HG03060 (cell line): ENCODE measurements at regions not wholly inside any gene's neighbourhood (a gene's known extent, or its start where the extent isn't known, plus 50 kb on each side); places are given as distances from the start of the nearest gene placed in this dataset.
"Not testable (repeated sequence)": the region's sequence is repeated elsewhere in the genome, so short reads cannot be mapped to it uniquely, and the experiment has no call there.

Experiments used
- ATAC-seq: cut with Tn5 transposase; IDR thresholded peaks from one replicate; pipeline ENCODE4 v1.9.1; 2021; ENCODE audit warnings: low read depth, moderate number of reproducible peaks; ENCODE audit not compliant: unreplicated experiment

GRCh38 chr1:82110366-82111254 lies 309.9 kb downstream of the ADGRL2 start:
- no peak for ATAC-seq

DNA sequence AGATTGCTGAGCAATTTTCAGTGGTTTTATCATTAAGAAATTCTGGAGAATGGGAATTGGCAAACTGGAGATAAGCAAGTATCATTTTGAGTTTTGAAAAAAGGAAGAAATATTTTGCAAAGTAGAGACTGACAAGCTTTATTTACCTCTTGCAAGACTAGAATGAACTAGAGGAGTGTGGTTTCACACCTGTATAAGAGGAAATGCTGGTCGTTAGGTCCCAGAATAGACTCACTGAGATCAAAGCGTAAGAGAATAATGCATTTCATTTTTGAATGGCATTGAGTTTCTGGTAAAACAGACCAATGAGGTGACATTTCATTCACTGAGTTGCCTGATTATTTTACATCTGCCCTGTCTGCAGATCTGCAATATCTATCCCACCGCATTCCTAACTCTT lies 308.1 kb downstream of the ADGRL2 start:
- ATAC-seq: no peak

DNA sequence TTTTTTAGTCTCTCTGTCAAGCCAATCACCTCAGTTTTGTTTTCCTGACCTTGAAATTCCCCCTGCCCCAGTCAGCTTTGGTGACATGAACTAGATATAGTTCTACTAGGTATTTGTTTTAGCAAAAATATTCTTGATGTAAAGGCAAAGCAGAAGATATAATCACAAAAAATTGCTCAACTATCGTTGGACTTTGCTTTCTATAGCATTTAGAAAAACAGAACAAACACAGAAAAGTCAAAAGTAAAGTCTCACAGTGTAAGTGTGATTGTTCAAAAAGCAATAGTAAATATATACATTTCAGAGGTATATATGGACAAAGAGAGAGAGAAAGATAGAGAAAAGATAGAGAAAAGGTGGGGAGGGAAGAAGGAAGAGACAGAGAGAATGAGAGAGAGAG lies 305.9 kb downstream of the ADGRL2 start:
- no peak for ATAC-seq

- no peak for ATAC-seq
Measured at GRCh38 chr1:82099170-82099569, 298.4 kb downstream of the ADGRL2 start.

DNA sequence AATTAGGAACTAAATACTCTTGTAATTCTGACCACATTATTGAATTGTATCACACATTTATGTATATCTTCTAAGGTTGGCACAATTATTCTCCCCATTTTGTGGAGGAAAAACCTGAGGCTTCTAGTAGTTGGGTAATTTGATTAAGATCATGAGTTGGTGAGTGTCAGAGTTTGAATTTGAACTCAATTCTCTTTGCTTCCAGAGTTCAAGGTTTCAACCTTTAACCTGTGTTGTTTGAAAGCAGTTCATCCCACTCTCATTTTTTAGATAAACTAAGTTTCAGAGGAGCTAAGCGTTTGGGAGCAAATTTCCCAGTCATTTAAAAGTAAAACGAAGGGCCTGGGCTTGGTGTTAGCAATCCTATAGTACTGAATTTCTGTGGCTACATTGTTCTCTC lies 293.4 kb downstream of the ADGRL2 start:
- ATAC-seq: no peak

GRCh38 chr1:82091729-82092128 lies 291.0 kb downstream of the ADGRL2 start:
- no peak for ATAC-seq

GRCh38 chr1:82091265-82091664 lies 290.5 kb downstream of the ADGRL2 start:
- ATAC-seq: no peak

GRCh38 chr1:82090104-82090503 lies 289.4 kb downstream of the ADGRL2 start:
- no peak for ATAC-seq

DNA sequence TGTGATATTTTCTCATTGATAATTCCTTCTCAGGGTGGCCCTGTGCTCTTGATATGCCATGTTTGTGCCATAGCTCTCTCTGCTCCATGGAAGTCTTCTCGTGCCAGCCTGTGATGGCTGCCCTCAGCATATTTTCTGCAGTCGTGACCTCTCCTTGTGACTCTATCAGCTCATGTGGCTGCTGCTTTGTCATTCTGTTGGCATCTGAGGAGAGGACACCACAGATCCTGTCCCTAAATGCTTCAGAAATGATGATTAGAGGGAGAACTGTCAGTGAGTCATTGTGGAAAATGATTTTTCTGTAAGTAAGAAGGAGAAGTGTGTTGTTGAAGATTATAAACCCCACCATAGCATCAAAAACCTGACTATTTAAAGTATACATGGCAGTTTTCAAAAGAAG lies 286.0 kb downstream of the ADGRL2 start:
- no peak for ATAC-seq

GRCh38 chr1:82079607-82080006 lies 278.9 kb downstream of the ADGRL2 start:
- no peak for ATAC-seq

- no peak for ATAC-seq
Measured at GRCh38 chr1:82073659-82074058, 272.9 kb downstream of the ADGRL2 start.

DNA sequence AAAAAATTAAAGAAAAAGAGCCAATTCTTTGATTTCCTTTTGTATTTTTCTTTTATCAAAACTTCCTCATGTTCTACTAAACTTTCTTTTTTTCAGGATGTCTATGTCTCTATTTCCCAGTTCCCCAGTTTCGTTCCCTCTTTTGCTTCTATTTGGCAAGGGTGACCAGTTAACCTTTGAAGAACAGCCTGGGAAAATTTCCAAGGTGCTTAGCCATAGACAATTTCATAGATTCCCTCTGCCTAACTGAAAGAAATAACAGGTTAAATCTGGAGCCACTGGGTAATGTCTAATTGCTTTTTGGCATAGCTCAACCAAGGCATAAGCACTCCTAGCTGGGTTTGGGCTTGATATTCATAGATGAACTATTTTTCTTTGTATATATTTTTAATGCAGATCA lies 272.3 kb downstream of the ADGRL2 start:
- ATAC-seq: no peak

DNA sequence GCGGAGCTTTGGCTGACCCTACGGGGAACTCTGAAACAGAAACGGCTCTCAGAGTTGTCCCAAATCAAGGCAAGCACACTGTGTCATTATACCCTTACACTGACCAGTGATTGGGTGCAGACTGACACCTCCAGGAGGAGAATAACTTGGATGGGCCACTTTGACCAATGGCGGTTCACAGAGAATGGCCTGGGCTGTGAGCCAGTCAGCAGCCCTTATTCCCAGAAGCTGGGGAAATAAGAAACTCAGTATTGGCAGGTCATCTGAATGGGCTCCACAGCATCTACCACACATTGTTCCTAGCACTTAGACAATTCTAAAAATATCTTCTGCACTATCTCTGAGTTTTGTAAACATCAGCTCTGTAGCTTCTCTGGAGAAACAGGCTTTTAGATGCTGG lies 265.2 kb downstream of the ADGRL2 start:
- no peak for ATAC-seq

DNA sequence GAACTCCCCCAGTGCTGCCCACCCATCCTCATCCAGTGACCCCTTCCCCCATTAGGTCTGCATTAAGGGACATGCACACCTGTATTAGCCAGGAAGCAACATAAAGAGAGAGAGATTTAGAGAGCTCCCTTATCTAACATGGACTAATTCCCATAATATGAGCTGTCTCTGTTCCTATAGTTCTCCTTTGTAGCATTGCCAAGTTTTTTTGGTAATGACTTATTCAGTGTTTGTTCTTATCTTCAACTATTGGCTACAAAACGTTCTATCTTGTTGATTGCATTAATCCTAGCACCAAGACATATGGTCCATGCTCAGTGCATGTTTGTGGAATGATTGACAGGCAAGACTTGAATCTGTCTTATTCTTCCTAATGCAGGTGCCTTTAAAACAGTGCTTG lies 264.0 kb downstream of the ADGRL2 start:
- ATAC-seq: no peak

DNA sequence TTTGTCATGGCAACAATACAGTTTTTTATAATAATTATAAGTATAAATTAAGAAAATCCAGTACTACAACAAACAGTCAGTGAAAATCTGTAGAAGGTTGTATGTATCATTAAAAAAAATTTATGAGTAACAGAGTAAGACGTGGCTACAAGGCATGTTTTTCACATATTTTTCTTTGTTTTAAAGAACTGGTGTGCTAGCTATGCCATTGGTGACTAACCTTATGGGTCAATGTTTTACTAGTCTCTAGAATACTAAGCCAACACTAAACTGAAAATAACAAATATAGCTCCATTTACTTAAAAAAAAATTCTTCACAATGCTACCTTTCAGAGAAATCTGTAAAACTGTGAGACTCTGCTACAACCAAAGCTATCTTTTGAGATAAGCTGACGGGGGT lies 261.5 kb downstream of the ADGRL2 start:
- no peak for ATAC-seq

DNA sequence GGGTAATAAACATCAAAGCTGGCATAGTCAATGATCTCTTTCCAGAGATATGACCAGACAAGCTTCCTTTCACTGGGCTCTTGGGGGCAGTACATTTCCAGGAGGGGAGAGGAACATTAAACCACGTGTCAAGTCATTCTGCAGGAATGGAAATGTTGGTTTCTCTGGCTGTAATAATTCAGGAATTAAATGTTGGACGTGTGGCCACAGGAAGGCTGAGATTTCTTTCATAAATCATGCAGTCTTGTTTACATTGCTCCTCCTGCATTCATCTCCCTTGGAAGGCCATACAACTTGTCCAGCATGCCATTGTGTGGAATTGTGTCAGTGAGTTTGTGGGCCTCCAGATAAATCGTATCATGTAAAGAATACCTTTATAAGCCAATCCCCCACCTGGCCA lies 259.2 kb downstream of the ADGRL2 start:
- no peak for ATAC-seq

- no peak for ATAC-seq
Measured at GRCh38 chr1:82057011-82057410, 256.3 kb downstream of the ADGRL2 start.

DNA sequence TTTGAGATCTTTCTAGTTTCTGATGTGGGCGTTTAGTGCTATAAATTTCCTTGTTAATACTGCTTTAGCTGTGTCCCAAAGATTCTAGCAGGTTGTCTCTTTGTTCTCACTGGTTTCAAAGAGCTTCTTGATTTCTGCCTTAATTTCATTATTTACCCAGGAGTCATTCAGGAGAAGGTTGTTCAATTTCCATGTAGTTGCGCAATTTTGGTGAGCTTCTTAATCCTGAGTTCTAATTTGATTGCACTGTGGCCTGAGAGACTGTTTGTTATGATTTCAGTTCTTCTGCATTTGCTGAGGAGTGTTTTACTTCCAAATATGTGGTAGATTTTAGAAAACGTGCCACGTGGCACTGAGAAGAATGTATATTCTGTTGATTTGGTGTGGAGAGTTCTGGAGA lies 254.6 kb downstream of the ADGRL2 start:
- not testable (repeated sequence) for ATAC-seq

GRCh38 chr1:82052563-82052962 lies 251.8 kb downstream of the ADGRL2 start:
- ATAC-seq: no peak

- ATAC-seq: no peak
Measured at GRCh38 chr1:82048596-82048995, 247.9 kb downstream of the ADGRL2 start.

DNA sequence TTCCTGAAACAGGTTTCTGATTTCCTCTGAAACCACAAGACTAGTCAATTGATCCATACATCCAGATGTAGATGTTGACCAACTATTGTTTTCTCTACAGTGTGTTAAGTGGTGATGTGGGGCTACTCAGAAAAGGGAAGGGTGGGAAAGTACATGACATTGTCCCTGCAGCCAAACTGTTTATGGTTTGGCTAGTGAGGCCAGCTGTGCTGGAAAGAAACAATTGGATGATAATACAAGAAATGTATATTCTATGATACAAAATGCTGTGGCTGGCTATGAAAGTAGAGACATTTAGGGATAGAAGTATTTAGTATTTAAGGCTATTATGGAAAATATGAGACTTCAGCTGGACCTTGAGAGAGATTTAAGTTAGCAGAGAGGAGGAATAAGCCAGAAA lies 244.5 kb downstream of the ADGRL2 start:
- ATAC-seq: no peak

DNA sequence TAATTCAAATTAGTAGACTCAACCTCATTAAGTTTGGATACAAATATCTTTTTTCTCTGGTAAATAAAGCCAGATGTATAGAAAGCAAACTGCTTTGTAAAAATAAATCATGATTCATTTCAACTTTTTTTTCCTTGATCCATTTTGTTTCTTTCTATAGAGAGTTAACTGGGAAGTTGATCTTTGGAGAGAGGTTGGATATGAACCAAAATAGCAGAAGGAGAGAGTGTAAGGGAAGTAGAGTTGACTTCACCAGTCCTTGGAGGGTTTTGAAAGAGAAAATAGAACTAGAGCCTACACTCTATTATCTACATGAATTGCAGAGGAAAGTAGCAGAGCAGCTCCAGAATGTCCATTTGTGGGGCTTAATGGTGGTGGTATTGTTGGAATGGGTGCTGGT lies 243.8 kb downstream of the ADGRL2 start:
- ATAC-seq: no peak

DNA sequence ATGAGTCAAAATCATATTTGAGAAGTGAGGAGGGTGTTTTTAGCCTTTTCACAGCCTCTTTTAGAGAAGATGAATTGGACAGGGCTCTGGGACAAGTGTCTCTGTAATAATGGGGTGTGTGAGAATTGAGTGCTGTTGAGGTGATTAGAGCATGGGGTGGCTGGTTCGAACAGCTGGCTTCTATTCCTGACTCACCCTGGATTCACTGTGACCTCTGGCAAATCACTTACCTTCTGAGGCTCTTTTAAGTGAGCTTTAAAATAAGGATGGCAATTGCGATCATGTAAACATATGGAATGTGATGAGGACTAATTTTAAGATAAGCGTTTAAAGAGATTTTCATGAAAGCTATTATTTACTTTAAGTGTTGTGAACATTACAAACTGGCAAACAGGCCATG lies 243.4 kb downstream of the ADGRL2 start:
- ATAC-seq: no peak
